PC-9 (cell line): ENCODE measurements at regions not wholly inside any gene's neighbourhood (a gene's known extent, or its start where the extent isn't known, plus 50 kb on each side); places are given as distances from the start of the nearest gene placed in this dataset.

Experiments used
- EZH2 ChIP-seq: fragments of 200-600 bp; sonication (generic); IDR thresholded peaks from 2 replicates; pipeline ENCODE4 v1.8.0; 2017; ENCODE audit warnings: antibody characterized with exemption, low read depth
- TF ChIP-seq, protein P1 (sequence below): fragments of 200-600 bp; sonication (generic); conservative IDR thresholded peaks from 2 replicates; pipeline ENCODE4 v1.6.1; 2017; ENCODE audit warnings: mixed run types, antibody characterized with exemption, mild to moderate bottlenecking, moderate library complexity

DNA sequence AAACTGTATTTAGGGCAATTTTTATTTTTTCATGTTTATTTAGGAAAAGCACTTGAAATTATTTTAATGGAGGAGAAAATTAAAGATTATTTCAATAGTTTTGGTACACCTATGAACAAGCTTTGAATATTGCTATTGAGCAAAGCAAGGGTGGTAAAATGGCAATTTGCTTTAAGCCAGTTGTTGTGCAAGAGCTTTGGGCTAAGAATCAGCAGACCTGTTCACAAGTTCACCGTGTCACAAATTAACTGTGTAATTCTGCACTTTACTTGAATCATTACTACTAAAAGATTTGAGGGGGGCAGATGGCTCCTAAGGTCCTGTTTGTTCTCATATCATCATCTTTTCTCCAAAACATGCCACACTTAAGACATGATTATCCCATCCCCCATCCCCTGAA lies 238.9 kb upstream of the GBE1 start:
- TF ChIP-seq, protein P1, sequence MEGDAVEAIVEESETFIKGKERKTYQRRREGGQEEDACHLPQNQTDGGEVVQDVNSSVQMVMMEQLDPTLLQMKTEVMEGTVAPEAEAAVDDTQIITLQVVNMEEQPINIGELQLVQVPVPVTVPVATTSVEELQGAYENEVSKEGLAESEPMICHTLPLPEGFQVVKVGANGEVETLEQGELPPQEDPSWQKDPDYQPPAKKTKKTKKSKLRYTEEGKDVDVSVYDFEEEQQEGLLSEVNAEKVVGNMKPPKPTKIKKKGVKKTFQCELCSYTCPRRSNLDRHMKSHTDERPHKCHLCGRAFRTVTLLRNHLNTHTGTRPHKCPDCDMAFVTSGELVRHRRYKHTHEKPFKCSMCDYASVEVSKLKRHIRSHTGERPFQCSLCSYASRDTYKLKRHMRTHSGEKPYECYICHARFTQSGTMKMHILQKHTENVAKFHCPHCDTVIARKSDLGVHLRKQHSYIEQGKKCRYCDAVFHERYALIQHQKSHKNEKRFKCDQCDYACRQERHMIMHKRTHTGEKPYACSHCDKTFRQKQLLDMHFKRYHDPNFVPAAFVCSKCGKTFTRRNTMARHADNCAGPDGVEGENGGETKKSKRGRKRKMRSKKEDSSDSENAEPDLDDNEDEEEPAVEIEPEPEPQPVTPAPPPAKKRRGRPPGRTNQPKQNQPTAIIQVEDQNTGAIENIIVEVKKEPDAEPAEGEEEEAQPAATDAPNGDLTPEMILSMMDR, result no peak
- TF ChIP-seq EZH2, result no peak
